ENCODE measurements at regions not wholly inside any gene's neighbourhood (a gene's known extent, or its start where the extent isn't known, plus 50 kb on each side); places are given as distances from the start of the nearest gene placed in this dataset.

DNA sequence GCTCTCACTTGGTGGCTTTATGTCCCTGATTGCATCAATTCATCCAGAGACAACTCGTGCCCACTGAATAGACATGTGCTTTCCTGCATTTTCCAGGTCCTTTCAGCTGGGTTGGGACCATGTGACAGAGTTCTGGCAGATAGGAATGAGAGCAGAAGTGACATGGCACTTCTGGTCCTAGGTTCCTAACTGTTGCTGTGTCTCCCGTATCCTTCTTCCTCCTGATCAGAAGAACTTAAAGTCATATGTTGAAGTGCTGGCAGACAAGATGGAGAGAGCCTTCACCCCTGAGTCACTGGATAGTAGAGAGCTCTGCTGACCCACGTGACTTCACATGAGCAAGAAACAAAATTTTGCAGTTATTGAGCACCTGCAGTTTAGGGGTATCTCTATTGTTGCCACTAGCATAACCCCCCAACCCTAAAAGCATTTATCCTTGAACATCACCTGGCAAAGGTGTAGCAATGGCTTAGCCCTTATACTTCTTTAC lies 80.0 kb downstream of the NREP start:
- DNase-seq (ENCODE audit: low read depth in 4 of 4, low spot score in 3 of 4) = no peak

GRCh38 chr5:111676466-111676865 lies 80.5 kb downstream of the NREP start:
- no peak for DNase-seq (ENCODE audit: low read depth in 4 of 4, low spot score in 3 of 4)

- DNase-seq (ENCODE audit: low read depth in 4 of 4, low spot score in 3 of 4) = no peak
Measured at GRCh38 chr5:111675201-111675934, 81.6 kb downstream of the NREP start.

DNA sequence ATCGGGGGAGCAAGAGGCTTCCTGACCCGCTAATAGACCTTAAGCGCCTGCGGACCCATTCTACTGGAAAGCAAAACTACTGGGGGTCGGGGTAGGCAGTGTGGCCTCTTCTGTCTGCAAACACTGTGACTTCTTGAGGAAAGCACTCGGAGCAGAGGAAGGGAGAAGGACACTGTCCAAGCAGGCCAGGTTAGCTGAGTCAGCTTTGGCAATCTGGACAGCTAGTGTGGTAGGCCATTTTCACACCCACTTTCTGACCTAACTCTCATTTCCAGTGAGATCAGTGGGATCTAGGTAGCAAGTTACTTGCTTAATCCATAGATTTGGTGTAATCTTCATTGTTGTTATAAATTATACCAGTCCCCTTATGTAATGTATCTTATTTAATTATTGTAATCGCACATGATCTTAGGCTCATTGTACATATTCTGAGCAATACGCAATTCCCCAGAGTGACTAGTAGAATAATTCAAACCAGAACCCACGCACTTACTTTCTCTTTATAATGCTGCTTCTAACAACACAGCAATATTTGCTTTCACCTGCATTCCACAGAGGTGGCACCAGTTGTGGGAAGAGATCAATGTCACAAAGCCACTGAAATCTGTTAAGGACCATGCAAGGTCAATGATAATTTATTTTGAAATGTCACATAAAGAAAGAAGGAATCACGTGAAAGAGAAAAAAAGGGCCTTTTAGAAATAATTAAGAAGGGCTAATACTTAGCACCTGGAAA lies 82.9 kb downstream of the NREP start:
- no peak for DNase-seq (ENCODE audit: low read depth in 4 of 4, low spot score in 3 of 4)

GRCh38 chr5:111672099-111672498 lies 84.9 kb downstream of the NREP start:
- DNase-seq (ENCODE audit: low read depth in 4 of 4, low spot score in 3 of 4) = no peak

DNA sequence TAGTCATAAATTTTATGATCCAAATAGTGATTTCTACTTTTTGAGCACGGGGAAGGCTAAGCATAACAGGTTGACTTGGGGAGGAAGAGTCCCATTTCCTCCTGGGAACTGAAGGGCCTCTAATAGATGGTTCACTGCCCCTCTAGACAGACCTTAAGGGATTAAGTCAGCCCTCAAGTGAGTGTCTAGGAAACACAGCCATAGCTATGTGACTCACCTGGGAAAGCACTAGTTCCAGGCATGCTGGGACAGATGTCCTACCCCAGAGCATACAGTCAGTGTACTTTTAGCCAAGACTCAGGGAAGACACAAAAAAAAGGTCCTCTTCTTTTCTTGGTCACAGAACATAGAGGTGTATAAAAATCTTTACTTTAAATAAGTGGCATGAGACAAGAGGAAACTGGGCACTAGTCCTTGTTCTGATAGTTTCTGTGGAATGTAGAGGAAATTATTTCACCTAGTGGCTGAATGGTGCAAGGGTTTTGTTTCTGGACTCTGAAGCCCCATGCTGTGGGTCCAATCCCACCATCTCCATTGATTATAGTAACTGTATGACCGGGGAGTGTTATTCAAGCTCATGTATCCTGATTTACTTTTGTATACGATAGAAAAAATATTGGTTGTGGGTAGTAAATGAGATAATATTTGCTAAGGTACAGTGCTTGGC lies 86.0 kb downstream of the NREP start:
- no peak for DNase-seq (ENCODE audit: low read depth in 4 of 4, low spot score in 3 of 4)

- DNase-seq (ENCODE audit: low read depth in 4 of 4, low spot score in 3 of 4) = no peak
Measured at GRCh38 chr5:111668477-111669414, 88.2 kb downstream of the NREP start.

DNA sequence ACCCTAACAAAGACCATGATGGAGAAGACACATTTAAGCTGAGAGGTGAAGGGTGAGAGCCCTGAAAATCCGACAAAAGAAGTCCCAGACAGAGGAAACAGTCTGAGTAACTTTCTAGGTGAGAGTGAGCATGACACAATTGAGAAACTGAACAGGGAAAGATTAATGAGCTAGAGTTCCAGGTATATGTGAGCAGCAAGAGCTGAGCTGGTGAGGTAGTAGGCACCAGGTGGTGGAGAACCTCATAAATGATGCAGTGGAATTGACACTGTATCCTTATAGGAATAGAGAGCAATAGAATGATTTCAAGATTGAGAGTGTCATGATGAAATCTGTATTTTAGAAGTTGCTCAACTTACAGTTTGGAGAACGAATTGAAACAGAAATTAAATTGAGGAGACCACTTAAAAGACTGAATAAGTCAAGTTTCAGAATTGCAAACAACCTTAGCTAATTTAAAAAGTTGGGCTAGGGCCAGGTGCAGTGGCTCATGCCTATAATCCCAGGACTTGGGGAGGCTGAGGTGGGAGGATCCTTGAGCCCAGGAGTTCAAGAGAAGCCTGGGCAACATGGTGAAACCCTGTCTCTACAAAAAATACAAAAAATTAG lies 89.8 kb downstream of the NREP start:
- no peak for DNase-seq (ENCODE audit: low read depth in 4 of 4, low spot score in 3 of 4)

DNA sequence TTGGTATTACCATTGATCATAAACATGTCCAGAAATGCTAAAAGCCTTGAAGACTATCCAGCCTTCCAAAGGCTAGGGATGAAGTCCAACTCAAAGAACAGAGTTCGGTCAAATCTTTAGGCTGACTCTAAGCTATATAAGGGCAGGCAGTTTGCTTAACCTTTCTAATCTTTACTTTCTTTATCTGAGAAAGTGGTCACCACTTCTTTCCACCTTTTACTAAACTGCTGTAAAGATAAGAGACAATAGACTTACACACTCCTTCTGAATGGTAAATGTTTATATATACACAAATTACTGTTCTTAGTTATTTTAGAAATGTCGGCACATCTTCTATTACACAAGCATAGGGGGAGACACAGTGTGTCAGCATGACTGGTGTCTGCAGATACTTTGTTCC lies 100.4 kb downstream of the NREP start:
- DNase-seq (ENCODE audit: low read depth in 4 of 4, low spot score in 3 of 4) = no peak

DNA sequence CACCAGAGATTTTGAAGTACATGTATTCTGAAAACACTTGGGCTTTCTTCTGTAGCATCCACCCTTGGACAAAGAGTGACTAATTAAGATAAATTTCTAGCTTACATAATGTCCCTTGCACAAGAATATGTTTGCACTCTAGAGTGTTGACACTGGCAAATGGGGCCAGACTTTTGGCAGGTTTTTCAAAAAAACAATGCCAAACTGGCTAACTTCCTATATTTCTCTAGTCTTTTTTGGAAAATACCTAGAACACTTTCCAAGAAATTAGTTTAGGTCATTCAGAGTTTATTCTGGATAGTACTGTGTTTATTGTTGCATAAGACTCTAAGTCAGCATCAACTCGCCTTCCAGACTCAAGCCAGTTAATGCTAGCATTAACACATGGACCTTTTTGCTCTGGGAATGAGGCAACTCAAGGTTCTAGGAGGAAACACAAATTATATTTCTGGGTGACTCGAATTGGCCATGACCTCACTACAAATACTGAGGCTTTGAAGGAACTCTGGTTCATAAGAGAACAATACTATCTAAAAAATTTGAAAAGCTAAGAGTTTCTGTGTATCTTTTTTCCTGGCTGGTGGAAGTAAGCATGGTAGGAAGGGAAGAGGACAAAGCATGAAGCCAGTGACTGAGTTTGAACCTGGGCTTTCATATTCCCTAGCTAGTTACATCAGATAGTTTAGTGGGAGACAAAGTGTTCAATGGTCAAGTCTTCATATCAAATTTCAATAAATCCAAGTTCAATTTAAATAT lies 101.6 kb downstream of the NREP start:
- no peak for DNase-seq (ENCODE audit: low read depth in 4 of 4, low spot score in 3 of 4)

DNA sequence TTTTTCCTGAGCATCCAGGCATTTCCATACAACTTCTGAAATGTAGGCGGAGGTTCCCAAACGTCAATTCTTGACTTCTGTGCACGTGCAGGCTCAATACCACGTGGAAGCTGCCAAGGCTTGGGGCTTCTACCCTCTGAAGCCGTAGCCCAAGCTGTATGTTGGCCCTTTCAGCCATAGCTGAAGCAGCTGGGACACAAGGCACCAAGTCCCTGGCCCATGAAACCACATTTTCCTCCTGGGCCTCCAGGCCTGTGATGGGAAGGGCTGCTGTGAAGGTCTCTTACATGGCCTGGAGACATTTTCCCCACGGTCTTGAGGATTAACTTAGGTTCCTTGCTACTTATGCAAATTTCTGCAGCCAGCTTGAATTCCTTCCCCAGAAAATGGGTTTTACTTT lies 103.6 kb downstream of the NREP start:
- DNase-seq (ENCODE audit: low read depth in 4 of 4, low spot score in 3 of 4) = no peak

- DNase-seq (ENCODE audit: low read depth in 4 of 4, low spot score in 3 of 4) = no peak
Measured at GRCh38 chr5:111649516-111649915, 107.5 kb downstream of the NREP start.

GRCh38 chr5:111645303-111645838 lies 111.6 kb downstream of the NREP start:
- no peak for DNase-seq (ENCODE audit: low read depth in 4 of 4, low spot score in 3 of 4)

GRCh38 chr5:111643499-111643898 lies 113.5 kb downstream of the NREP start:
- DNase-seq (ENCODE audit: low read depth in 4 of 4, low spot score in 3 of 4) = no peak

- no peak for DNase-seq (ENCODE audit: low read depth in 4 of 4, low spot score in 3 of 4)
Measured at GRCh38 chr5:111641533-111642233, 115.3 kb downstream of the NREP start.

GRCh38 chr5:111639912-111640311 lies 117.1 kb downstream of the NREP start:
- no peak for DNase-seq (ENCODE audit: low read depth in 4 of 4, low spot score in 3 of 4)

- DNase-seq (ENCODE audit: low read depth in 4 of 4, low spot score in 3 of 4) = no peak
Measured at GRCh38 chr5:111636736-111637135, 120.3 kb downstream of the NREP start.

DNA sequence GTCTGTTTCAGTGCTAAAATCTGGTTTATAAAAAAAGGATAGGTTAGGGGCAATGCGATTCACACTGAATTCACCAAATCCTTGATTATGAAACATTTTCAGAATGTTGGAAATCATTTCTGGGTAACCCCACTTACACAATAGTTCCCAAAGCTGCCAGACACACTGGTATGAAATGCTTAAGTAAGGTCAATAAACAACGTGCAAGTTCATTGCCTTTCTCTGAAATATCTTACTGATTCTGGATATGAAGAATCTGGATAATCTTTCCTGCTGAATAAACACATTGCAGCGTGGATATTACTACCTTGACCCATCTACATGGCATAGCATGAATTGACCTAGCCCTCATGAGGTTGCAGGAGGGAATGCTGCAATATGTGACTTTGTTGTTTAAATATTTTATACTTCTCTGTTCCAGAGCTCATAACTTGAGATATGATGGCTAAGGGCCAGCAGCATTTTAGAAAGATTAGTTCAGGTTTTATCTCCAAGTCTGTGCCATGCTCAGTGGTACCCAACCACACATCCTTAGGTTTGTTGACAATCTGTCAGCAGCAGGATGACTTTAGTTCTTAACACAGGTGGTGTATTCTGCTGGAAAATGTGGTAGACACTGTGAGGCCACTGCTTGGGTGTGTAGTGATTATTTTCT lies 121.0 kb downstream of the NREP start:
- no peak for DNase-seq (ENCODE audit: low read depth in 4 of 4, low spot score in 3 of 4)

Measured in left renal pelvis (tissue), 4 donors.